Smooth muscle cell (in vitro differentiated cells): ENCODE measurements at regions not wholly inside any gene's neighbourhood (a gene's known extent, or its start where the extent isn't known, plus 50 kb on each side); places are given as distances from the start of the nearest gene placed in this dataset.
A peak's percentile ranks its signal among the peaks of the same experiment; 100 is the strongest.

Source experiments
- DNase-seq: peaks from one replicate; lab custom pipeline; 2025; ENCODE audit not compliant: unreplicated experiment; lab: John Stamatoyannopoulos, UW
- H2AFZ ChIP-seq: fragments of 200-600 bp; sonication (generic); 2 replicates; pipeline ENCODE4 v1.6.0; 2016; ENCODE audit warnings: antibody characterized with exemption, low read depth, mild to moderate bottlenecking
- H3F3A ChIP-seq: fragments of 200-600 bp; sonication (generic); 2 replicates; pipeline ENCODE4 v1.6.0; 2017; ENCODE audit warnings: antibody characterized with exemption, low read depth
- H3K27ac ChIP-seq: fragments of 200-600 bp; sonication (generic); 2 replicates; pipeline ENCODE4 v1.5.1; 2016; ENCODE audit warnings: low read depth, mild to moderate bottlenecking
- H3K27me3 ChIP-seq: fragments of 200-600 bp; sonication (generic); 2 replicates; pipeline ENCODE4 v1.6.1; 2016; ENCODE audit warnings: low read depth, mild to moderate bottlenecking
- H3K36me3 ChIP-seq: fragments of 200-600 bp; sonication (generic); 2 replicates; pipeline ENCODE4 v1.5.1; 2016; ENCODE audit warnings: low read depth
- H3K4me1 ChIP-seq: fragments of 200-600 bp; sonication (generic); 2 replicates; pipeline ENCODE4 v1.5.1; 2016; ENCODE audit warnings: low read depth
- H3K4me2 ChIP-seq: fragments of 200-600 bp; sonication (generic); 2 replicates; pipeline ENCODE4 v1.6.0; 2016; ENCODE audit warnings: mild to moderate bottlenecking
- H3K4me3 ChIP-seq: fragments of 200-600 bp; sonication (generic); 2 replicates; pipeline ENCODE4 v1.5.1; 2016; ENCODE audit warnings: mild to moderate bottlenecking
- H3K79me2 ChIP-seq: fragments of 200-600 bp; sonication (generic); 2 replicates; pipeline ENCODE4 v1.6.0; 2016; ENCODE audit warnings: low read depth, mild to moderate bottlenecking
- H3K9ac ChIP-seq: fragments of 200-600 bp; sonication (generic); 2 replicates; pipeline ENCODE4 v1.6.0; 2016; ENCODE audit warnings: low read depth
- H3K9me3 ChIP-seq: fragments of 200-600 bp; sonication (generic); replicated peaks from 2 replicates; pipeline ENCODE4 v1.5.1; 2016; ENCODE audit warnings: low read depth
- H4K20me1 ChIP-seq: fragments of 200-600 bp; sonication (generic); 2 replicates; pipeline ENCODE4 v1.6.0; 2016; ENCODE audit warnings: low read depth
- CTCF ChIP-seq: fragments of 200-600 bp; sonication (generic); IDR thresholded peaks from 2 replicates; pipeline ENCODE4 v1.5.1; 2017; ENCODE audit warnings: borderline replicate concordance, mild to moderate bottlenecking, antibody characterized with exemption; ENCODE audit not compliant: insufficient read depth, poor library complexity, severe bottlenecking
- WGBS: methylation state at CpG from one replicate; pipeline ENCODE4 v1.1.7; 2016; ENCODE audit warnings: low lambda C conversion rate; 5-methylcytosine and 5-hydroxymethylcytosine counted together

GRCh38 chr21:38170704-38171682, 85.8 kb upstream of the KCNJ15 start:
- 36% methylated on average over 8 of the region's 8 CpGs for WGBS
- peak overlapping the region; percentile 9 for H2AFZ ChIP-seq

GRCh38 chr21:38171723-38172344, 85.0 kb upstream of the KCNJ15 start:
- Histone ChIP-seq H3K9ac (peak overlapping the region; percentile 25), H3F3A (no peaks in the 10 kb centered on the region), H3K9me3 (no peaks in the 10 kb centered on the region), H4K20me1 (no peaks in the 10 kb centered on the region), H3K4me2 (peak overlapping the region; percentile 67), H3K4me3 (no peak overlapping the region), H3K27ac (peak overlapping the region; percentile 87), H3K79me2 (no peaks in the 10 kb centered on the region), H3K4me1 (peaks cover 20% of the 10 kb centered on the region), H3K36me3 (no peaks in the 10 kb centered on the region), H3K27me3 (no peaks in the 10 kb centered on the region), H2AFZ (no peak overlapping the region)
- TF ChIP-seq CTCF: peak; percentile 18
- 26% methylated on average over 12 of the region's 12 CpGs for WGBS
- no peak for DNase-seq

More at GRCh38 chr21:38170704-38171682, 85.8 kb upstream of the KCNJ15 start:
- Histone ChIP-seq H3K9ac (no peak overlapping the region), H3K36me3 (no peaks in the 10 kb centered on the region), H3K4me1 (peaks cover 20% of the 10 kb centered on the region), H3F3A (no peaks in the 10 kb centered on the region), H3K79me2 (no peaks in the 10 kb centered on the region), H3K4me3 (no peak overlapping the region), H4K20me1 (no peaks in the 10 kb centered on the region), H3K4me2 (peak overlapping the region; percentile 67), H3K9me3 (no peaks in the 10 kb centered on the region), H3K27ac (peak overlapping the region; percentile 87), H3K27me3 (no peaks in the 10 kb centered on the region)
- DNase-seq: no peak
- TF ChIP-seq CTCF: no peak

DNA sequence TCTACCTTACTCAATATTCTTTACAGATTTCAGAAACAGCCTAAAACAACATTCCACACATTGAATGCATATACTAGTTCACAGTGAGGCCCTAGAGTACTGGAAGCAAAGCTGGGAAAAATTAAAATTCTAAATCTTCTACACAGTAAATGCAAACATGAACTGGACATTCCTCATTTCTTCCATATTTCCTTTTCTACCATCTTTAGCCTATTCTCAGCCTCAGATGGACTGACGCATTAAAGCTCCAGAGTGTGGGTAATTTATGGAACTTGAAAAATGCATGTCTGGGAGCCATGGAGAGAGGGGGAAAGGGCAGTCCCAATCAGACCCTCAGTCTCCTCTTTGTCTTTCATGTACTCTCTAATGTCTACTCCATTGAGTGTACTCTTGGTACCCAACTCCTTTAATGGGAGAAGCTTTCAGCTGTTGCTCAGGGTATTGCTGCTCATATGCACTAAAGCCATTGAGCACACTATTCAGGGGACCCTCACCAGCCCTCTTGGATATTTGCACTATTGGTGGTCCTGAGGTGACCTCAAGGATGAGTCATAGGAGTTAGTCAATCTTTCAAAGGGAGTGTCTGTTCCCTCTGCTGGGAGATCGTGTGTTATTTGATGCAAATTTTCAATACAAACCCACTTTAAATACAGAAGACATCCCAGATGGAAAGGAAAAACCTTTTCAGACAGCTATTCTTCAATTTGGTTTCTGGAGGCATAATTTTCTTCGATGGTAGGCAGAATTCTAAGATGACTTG, 83.3 kb upstream of the KCNJ15 start:
- no peak overlapping the region for H3K4me3 ChIP-seq
- 74% methylated on average over 3 of the region's 3 CpGs for WGBS
- no peaks in the 10 kb centered on the region for H4K20me1 ChIP-seq
- H3K27me3 ChIP-seq: no peaks in the 10 kb centered on the region
- H3K4me1 ChIP-seq: peaks cover 20% of the 10 kb centered on the region
- H3K9me3 ChIP-seq: no peaks in the 10 kb centered on the region
- no peak overlapping the region for H3K9ac ChIP-seq
- no peak overlapping the region for H2AFZ ChIP-seq
- DNase-seq: no peak
- TF ChIP-seq CTCF: no peak
- no peaks in the 10 kb centered on the region for H3F3A ChIP-seq
- H3K79me2 ChIP-seq: no peaks in the 10 kb centered on the region
- H3K4me2 ChIP-seq: no peak overlapping the region
- peak overlapping the region; percentile 87 for H3K27ac ChIP-seq
- no peaks in the 10 kb centered on the region for H3K36me3 ChIP-seq
